HEK293 (cell line): ENCODE measurements at regions not wholly inside any gene's neighbourhood (a gene's known extent, or its start where the extent isn't known, plus 50 kb on each side); places are given as distances from the start of the nearest gene placed in this dataset.

ENCODE experiments used
- CTCF ChIA-PET: fragments of 350-600 bp; formaldehyde crosslinking; extraction: SDS; loops from one replicate; lab custom pipeline; 2021; ENCODE audit warnings: antibody characterized with exemption; lab: Yijun Ruan, JAX
- POLR2A ChIA-PET: fragments of 300-600 bp; formaldehyde crosslinking; extraction: SDS; loops from one replicate; lab custom pipeline; 2020; ENCODE audit warnings: antibody characterized with exemption, inconsistent platforms; lab: Yijun Ruan, JAX
- H3K27ac ChIP-seq: fragments of 200-500 bp; sonication (Bioruptor generic); 2 replicates; pipeline ENCODE4 v1.5.1; 2014; ENCODE audit warnings: low read depth, low read length, control low read depth, inconsistent platforms; ENCODE audit errors: extremely low read depth
- H3K36me3 ChIP-seq, 2 experiments: fragments of 200-500 bp in 1 of 2; sonication (Bioruptor generic) in 1 of 2; 1 replicate in 1 of 2; 2 replicates in 1 of 2; pipeline ENCODE4 v1.5.1; 2014 to 2017; ENCODE audit warnings: inconsistent platforms in 2 of 2, low read length in 2 of 2; ENCODE audit not compliant: control insufficient read depth in 2 of 2, insufficient read depth in 1 of 2
- H3K4me1 ChIP-seq: fragments of 200-500 bp; sonication (Bioruptor generic); 2 replicates; pipeline ENCODE4 v1.5.1; 2014; ENCODE audit warnings: mild to moderate bottlenecking, low read length, inconsistent platforms; ENCODE audit not compliant: control insufficient read depth, insufficient read depth
- H3K4me3 ChIP-seq: 2 replicates; pipeline ENCODE4 v1.5.1; 2011; ENCODE audit warnings: low read depth, mild to moderate bottlenecking, control low read depth, low read length, moderate library complexity
- H3K9me3 ChIP-seq: fragments of 200-500 bp; sonication (Bioruptor generic); 2 replicates; pipeline ENCODE4 v1.5.1; 2014; ENCODE audit warnings: low read depth, low read length, inconsistent platforms; ENCODE audit not compliant: control insufficient read depth, insufficient read depth
- BCL11B ChIP-seq: fragments of 450-650 bp; formaldehyde crosslinking; IDR thresholded peaks from 2 replicates; pipeline ENCODE4 v1.5.1; 2016; ENCODE audit warnings: low read depth, missing biosample characterization, missing genetic modification characterization
- SETDB1 ChIP-seq: IDR thresholded peaks from one replicate; pipeline ENCODE4 v1.6.1; 2017; ENCODE audit warnings: mild to moderate bottlenecking, low read length, moderate library complexity, mixed read lengths; ENCODE audit not compliant: insufficient read length
- ZNF10 ChIP-seq: fragments of 450-650 bp; formaldehyde crosslinking; IDR thresholded peaks from 2 replicates; pipeline ENCODE4 v1.5.1; 2017; ENCODE audit warnings: missing biosample characterization, missing genetic modification characterization
- ZNF2 ChIP-seq: fragments of 450-650 bp; formaldehyde crosslinking; IDR thresholded peaks from 2 replicates; pipeline ENCODE4 v1.5.1; 2016; ENCODE audit warnings: missing biosample characterization, missing genetic modification characterization
- ZNF223 ChIP-seq: fragments of 450-650 bp; formaldehyde crosslinking; IDR thresholded peaks from 2 replicates; pipeline ENCODE4 v1.5.1; 2016; ENCODE audit warnings: missing biosample characterization, missing genetic modification characterization
- ZNF23 ChIP-seq: fragments of 450-650 bp; formaldehyde crosslinking; IDR thresholded peaks from 2 replicates; pipeline ENCODE4 v1.5.1; 2016; ENCODE audit warnings: missing biosample characterization, missing genetic modification characterization, borderline replicate concordance
- ZNF350 ChIP-seq: fragments of 450-650 bp; formaldehyde crosslinking; IDR thresholded peaks from 2 replicates; pipeline ENCODE4 v1.5.0; 2017; ENCODE audit warnings: missing biosample characterization, mild to moderate bottlenecking, missing genetic modification characterization
- ZNF423 ChIP-seq: fragments of 450-650 bp; formaldehyde crosslinking; IDR thresholded peaks from 2 replicates; pipeline ENCODE4 v1.5.1; 2016; ENCODE audit warnings: missing biosample characterization, missing genetic modification characterization
- ZNF433 ChIP-seq: fragments of 450-650 bp; formaldehyde crosslinking; IDR thresholded peaks from 2 replicates; pipeline ENCODE4 v1.5.1; 2016; ENCODE audit warnings: missing biosample characterization, missing genetic modification characterization, low read depth
- ZNF560 ChIP-seq: fragments of 450-650 bp; formaldehyde crosslinking; IDR thresholded peaks from 2 replicates; pipeline ENCODE4 v1.5.1; 2017; ENCODE audit warnings: missing biosample characterization, missing genetic modification characterization, borderline replicate concordance
- ZNF596 ChIP-seq: fragments of 450-650 bp; IDR thresholded peaks from 2 replicates; pipeline ENCODE4 v1.5.0; 2018; ENCODE audit warnings: missing biosample characterization, mild to moderate bottlenecking, missing genetic modification characterization, moderate library complexity
- ZNF623 ChIP-seq: fragments of 450-650 bp; formaldehyde crosslinking; IDR thresholded peaks from 2 replicates; pipeline ENCODE4 v1.5.1; 2016; ENCODE audit warnings: missing biosample characterization, missing genetic modification characterization
- ZNF624 ChIP-seq: fragments of 450-650 bp; formaldehyde crosslinking; IDR thresholded peaks from 2 replicates; pipeline ENCODE4 v1.5.1; 2017; ENCODE audit warnings: missing biosample characterization, missing genetic modification characterization
- ZNF654 ChIP-seq: fragments of 450-650 bp; formaldehyde crosslinking; IDR thresholded peaks from 2 replicates; pipeline ENCODE4 v1.5.1; 2016; ENCODE audit warnings: low read depth, missing biosample characterization, missing genetic modification characterization
- ZNF747 ChIP-seq: fragments of 450-650 bp; formaldehyde crosslinking; IDR thresholded peaks from 2 replicates; pipeline ENCODE4 v1.5.1; 2016; ENCODE audit warnings: missing biosample characterization, missing genetic modification characterization
- ZNF776 ChIP-seq: fragments of 450-650 bp; formaldehyde crosslinking; IDR thresholded peaks from 2 replicates; pipeline ENCODE4 v1.5.0; 2017; ENCODE audit warnings: missing biosample characterization, missing genetic modification characterization, borderline replicate concordance
- ZNF837 ChIP-seq: fragments of 450-650 bp; formaldehyde crosslinking; IDR thresholded peaks from 2 replicates; pipeline ENCODE4 v1.5.1; 2016; ENCODE audit warnings: missing biosample characterization, missing genetic modification characterization
- TF ChIP-seq, protein P1 (sequence below): fragments of 450-650 bp; formaldehyde crosslinking; IDR thresholded peaks from 2 replicates; pipeline ENCODE4 v1.5.1; 2016; ENCODE audit warnings: missing biosample characterization, missing genetic modification characterization
- TF ChIP-seq, protein P2 (sequence below): fragments of 450-650 bp; formaldehyde crosslinking; IDR thresholded peaks from 2 replicates; pipeline ENCODE4 v1.5.1; 2016; ENCODE audit warnings: missing biosample characterization, missing genetic modification characterization
- TF ChIP-seq, protein P3 (sequence below): fragments of 450-650 bp; formaldehyde crosslinking; conservative IDR thresholded peaks from 2 replicates; pipeline ENCODE4 v1.5.1; 2016; ENCODE audit warnings: low read depth, missing biosample characterization, missing genetic modification characterization

DNA sequence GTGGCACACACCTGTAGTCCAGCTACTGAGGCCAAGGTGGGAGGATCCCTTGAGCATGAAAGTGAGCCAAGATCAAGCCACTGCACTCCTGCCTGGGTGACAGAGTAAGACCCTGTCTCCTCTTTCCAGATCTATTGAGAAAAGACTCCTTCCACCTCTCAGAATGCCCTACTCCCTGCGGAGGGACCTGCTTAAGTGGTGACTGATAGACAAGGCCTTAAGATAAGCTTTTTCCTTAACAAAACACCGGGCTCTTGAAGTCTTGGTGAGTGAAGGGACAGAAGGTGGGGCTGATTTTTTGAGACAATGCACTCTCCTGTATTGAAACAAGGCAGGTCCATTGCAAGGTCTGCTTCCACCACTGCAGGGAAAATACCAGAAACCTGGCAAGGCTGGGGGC, 338.4 kb upstream of the FRG2C start:
- no peak overlapping the region for H3K4me3 ChIP-seq
- H3K27ac ChIP-seq: no peak overlapping the region
- no peaks in the 10 kb centered on the region for H3K36me3 ChIP-seq
- ChIA-PET POLR2A (no interaction called here), CTCF (no interaction called here)
- no peaks in the 10 kb centered on the region for H3K9me3 ChIP-seq
- no peaks in the 10 kb centered on the region for H3K4me1 ChIP-seq
- no peak for TF ChIP-seq ZNF423 (tag by site-specific recombination)
- no peak for TF ChIP-seq ZNF747 (tag by site-specific recombination)
- TF ChIP-seq ZNF2 (tag by site-specific recombination): no peak
- no peak for TF ChIP-seq ZNF23 (tag by site-specific recombination)
- no peak for TF ChIP-seq ZNF654 (tag by site-specific recombination)
- TF ChIP-seq SETDB1: no peak
- TF ChIP-seq ZNF433: no peak
- no peak for TF ChIP-seq ZNF776 (tag by site-specific recombination)
- no peak for TF ChIP-seq ZNF560 (tag by site-specific recombination)
- TF ChIP-seq, protein P1, sequence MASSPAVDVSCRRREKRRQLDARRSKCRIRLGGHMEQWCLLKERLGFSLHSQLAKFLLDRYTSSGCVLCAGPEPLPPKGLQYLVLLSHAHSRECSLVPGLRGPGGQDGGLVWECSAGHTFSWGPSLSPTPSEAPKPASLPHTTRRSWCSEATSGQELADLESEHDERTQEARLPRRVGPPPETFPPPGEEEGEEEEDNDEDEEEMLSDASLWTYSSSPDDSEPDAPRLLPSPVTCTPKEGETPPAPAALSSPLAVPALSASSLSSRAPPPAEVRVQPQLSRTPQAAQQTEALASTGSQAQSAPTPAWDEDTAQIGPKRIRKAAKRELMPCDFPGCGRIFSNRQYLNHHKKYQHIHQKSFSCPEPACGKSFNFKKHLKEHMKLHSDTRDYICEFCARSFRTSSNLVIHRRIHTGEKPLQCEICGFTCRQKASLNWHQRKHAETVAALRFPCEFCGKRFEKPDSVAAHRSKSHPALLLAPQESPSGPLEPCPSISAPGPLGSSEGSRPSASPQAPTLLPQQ (tag by site-specific recombination): no peak
- no peak for TF ChIP-seq ZNF623 (tag by site-specific recombination)
- no peak for TF ChIP-seq ZNF223 (tag by site-specific recombination)
- TF ChIP-seq BCL11B: no peak
- TF ChIP-seq ZNF837 (tag by site-specific recombination): no peak
- TF ChIP-seq ZNF350 (tag by site-specific recombination): no peak
- TF ChIP-seq, protein P2, sequence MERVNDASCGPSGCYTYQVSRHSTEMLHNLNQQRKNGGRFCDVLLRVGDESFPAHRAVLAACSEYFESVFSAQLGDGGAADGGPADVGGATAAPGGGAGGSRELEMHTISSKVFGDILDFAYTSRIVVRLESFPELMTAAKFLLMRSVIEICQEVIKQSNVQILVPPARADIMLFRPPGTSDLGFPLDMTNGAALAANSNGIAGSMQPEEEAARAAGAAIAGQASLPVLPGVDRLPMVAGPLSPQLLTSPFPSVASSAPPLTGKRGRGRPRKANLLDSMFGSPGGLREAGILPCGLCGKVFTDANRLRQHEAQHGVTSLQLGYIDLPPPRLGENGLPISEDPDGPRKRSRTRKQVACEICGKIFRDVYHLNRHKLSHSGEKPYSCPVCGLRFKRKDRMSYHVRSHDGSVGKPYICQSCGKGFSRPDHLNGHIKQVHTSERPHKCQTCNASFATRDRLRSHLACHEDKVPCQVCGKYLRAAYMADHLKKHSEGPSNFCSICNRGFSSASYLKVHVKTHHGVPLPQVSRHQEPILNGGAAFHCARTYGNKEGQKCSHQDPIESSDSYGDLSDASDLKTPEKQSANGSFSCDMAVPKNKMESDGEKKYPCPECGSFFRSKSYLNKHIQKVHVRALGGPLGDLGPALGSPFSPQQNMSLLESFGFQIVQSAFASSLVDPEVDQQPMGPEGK (tag by site-specific recombination): no peak
- no peak for TF ChIP-seq ZNF596 (tag by site-specific recombination)
- TF ChIP-seq, protein P3, sequence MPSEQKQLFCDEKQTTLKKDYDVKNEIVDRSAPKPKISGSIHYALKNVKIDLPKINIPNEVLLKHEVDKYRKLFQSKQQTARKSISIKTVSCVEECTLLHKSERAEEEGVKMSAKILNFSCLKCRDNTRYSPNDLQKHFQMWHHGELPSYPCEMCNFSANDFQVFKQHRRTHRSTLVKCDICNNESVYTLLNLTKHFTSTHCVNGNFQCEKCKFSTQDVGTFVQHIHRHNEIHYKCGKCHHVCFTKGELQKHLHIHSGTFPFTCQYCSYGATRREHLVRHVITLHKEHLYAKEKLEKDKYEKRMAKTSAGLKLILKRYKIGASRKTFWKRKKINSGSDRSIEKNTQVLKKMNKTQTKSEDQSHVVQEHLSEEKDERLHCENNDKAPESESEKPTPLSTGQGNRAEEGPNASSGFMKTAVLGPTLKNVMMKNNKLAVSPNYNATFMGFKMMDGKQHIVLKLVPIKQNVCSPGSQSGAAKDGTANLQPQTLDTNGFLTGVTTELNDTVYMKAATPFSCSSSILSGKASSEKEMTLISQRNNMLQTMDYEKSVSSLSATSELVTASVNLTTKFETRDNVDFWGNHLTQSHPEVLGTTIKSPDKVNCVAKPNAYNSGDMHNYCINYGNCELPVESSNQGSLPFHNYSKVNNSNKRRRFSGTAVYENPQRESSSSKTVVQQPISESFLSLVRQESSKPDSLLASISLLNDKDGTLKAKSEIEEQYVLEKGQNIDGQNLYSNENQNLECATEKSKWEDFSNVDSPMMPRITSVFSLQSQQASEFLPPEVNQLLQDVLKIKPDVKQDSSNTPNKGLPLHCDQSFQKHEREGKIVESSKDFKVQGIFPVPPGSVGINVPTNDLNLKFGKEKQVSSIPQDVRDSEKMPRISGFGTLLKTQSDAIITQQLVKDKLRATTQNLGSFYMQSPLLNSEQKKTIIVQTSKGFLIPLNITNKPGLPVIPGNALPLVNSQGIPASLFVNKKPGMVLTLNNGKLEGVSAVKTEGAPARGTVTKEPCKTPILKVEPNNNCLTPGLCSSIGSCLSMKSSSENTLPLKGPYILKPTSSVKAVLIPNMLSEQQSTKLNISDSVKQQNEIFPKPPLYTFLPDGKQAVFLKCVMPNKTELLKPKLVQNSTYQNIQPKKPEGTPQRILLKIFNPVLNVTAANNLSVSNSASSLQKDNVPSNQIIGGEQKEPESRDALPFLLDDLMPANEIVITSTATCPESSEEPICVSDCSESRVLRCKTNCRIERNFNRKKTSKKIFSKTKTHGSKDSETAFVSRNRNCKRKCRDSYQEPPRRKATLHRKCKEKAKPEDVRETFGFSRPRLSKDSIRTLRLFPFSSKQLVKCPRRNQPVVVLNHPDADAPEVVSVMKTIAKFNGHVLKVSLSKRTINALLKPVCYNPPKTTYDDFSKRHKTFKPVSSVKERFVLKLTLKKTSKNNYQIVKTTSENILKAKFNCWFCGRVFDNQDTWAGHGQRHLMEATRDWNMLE (tag by site-specific recombination): no peak
- no peak for TF ChIP-seq ZNF624 (tag by site-specific recombination)
- TF ChIP-seq ZNF10: no peak
- TF ChIP-seq, all 188 proteins: peak for 0
